Osteoblast (primary cell): ENCODE measurements at regions not wholly inside any gene's neighbourhood (a gene's known extent, or its start where the extent isn't known, plus 50 kb on each side); places are given as distances from the start of the nearest gene placed in this dataset.

ENCODE experiments used
- DNase-seq: peaks from one replicate; pipeline ENCODE4 v3.0.0; 2011; ENCODE audit warnings: low spot score, mixed read lengths; ENCODE audit not compliant: insufficient read length; ENCODE audit errors: missing footprints
- H2AFZ ChIP-seq: 2 replicates; pipeline ENCODE4 v1.6.0; 2011; ENCODE audit warnings: mild to moderate bottlenecking, low read length
- H3K27ac ChIP-seq: 2 replicates; pipeline ENCODE4 v1.5.1; 2011; ENCODE audit warnings: mild to moderate bottlenecking, low read depth, low read length, moderate library complexity
- H3K27me3 ChIP-seq: 2 replicates; pipeline ENCODE4 v1.6.0; 2012; ENCODE audit warnings: mild to moderate bottlenecking, control low read depth, inconsistent platforms, low read length, moderate library complexity; ENCODE audit not compliant: insufficient read depth
- H3K36me3 ChIP-seq: 2 replicates; pipeline ENCODE4 v1.5.1; 2011; ENCODE audit warnings: mild to moderate bottlenecking, low read length, control low read depth, moderate library complexity; ENCODE audit not compliant: insufficient read depth
- H3K4me1 ChIP-seq: 2 replicates; pipeline ENCODE4 v1.5.1; 2011; ENCODE audit warnings: mild to moderate bottlenecking, low read length, control low read depth, moderate library complexity; ENCODE audit not compliant: insufficient read depth
- H3K4me2 ChIP-seq: 2 replicates; pipeline ENCODE4 v1.6.0; 2011; ENCODE audit warnings: mild to moderate bottlenecking, low read length; ENCODE audit not compliant: insufficient read depth
- H3K4me3 ChIP-seq: fragments of 200-600 bp; sonication (generic); 3 replicates; pipeline ENCODE4 v1.5.1; 2012; ENCODE audit warnings: mild to moderate bottlenecking, low read length, inconsistent platforms; ENCODE audit not compliant: insufficient read depth
- H3K79me2 ChIP-seq: 2 replicates; pipeline ENCODE4 v1.6.0; 2012; ENCODE audit warnings: mild to moderate bottlenecking, low read length, control low read depth, inconsistent platforms; ENCODE audit not compliant: insufficient read depth
- H3K9me3 ChIP-seq: 2 replicates; pipeline ENCODE4 v1.5.1; 2011; ENCODE audit warnings: low read depth, low read length, control low read depth
- H4K20me1 ChIP-seq: 2 replicates; pipeline ENCODE4 v1.6.0; 2012; ENCODE audit warnings: mild to moderate bottlenecking, low read length, control low read depth; ENCODE audit not compliant: insufficient read depth
- TF ChIP-seq, protein P1 (sequence below): IDR thresholded peaks from 2 replicates; pipeline ENCODE4 v1.5.1; 2011; ENCODE audit warnings: mild to moderate bottlenecking, low read depth, low read length, moderate library complexity; ENCODE audit errors: extremely low read depth

GRCh38 chr11:116503216-116504160 lies 269.3 kb downstream of the BUD13 start:
- no peak overlapping the region for H3K4me2 ChIP-seq
- H4K20me1 ChIP-seq, result no peaks in the 10 kb centered on the region
- no peak overlapping the region for H2AFZ ChIP-seq
- TF ChIP-seq, protein P1, sequence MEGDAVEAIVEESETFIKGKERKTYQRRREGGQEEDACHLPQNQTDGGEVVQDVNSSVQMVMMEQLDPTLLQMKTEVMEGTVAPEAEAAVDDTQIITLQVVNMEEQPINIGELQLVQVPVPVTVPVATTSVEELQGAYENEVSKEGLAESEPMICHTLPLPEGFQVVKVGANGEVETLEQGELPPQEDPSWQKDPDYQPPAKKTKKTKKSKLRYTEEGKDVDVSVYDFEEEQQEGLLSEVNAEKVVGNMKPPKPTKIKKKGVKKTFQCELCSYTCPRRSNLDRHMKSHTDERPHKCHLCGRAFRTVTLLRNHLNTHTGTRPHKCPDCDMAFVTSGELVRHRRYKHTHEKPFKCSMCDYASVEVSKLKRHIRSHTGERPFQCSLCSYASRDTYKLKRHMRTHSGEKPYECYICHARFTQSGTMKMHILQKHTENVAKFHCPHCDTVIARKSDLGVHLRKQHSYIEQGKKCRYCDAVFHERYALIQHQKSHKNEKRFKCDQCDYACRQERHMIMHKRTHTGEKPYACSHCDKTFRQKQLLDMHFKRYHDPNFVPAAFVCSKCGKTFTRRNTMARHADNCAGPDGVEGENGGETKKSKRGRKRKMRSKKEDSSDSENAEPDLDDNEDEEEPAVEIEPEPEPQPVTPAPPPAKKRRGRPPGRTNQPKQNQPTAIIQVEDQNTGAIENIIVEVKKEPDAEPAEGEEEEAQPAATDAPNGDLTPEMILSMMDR, result no peak
- H3K4me1 ChIP-seq, result no peaks in the 10 kb centered on the region
- no peak overlapping the region for H3K4me3 ChIP-seq
- H3K27me3 ChIP-seq, result peaks cover 3% of the 10 kb centered on the region
- H3K27ac ChIP-seq, result no peak overlapping the region
- H3K36me3 ChIP-seq, result no peaks in the 10 kb centered on the region
- no peak for DNase-seq
- no peaks in the 10 kb centered on the region for H3K79me2 ChIP-seq
- H3K9me3 ChIP-seq, result no peaks in the 10 kb centered on the region

DNA sequence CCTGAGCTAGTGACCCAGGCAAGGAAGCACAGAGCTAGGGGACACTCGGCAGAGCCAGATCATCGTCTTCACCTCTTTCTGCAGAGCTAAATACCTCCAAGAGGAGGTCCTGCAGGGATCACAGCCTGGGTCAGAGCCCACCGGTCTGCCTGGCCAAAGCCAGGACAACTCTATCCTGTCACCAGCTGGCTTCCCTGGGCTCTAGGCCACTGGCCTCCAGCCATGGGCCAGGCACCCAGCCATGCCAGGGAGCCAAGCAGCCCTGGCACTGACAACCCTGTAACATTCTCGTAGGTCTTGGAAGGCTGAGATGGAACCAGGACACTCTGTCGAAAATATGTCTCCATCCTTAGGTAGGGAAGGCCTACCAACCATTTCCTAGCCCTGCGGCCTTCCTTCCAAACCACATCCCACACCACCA lies 270.1 kb downstream of the BUD13 start:
- no peaks in the 10 kb centered on the region for H3K36me3 ChIP-seq
- H3K4me3 ChIP-seq, result no peak overlapping the region
- H2AFZ ChIP-seq, result no peak overlapping the region
- H3K4me1 ChIP-seq, result no peaks in the 10 kb centered on the region
- TF ChIP-seq, protein P1, result no peak
- no peaks in the 10 kb centered on the region for H4K20me1 ChIP-seq
- no peaks in the 10 kb centered on the region for H3K9me3 ChIP-seq
- DNase-seq, result no peak
- H3K27ac ChIP-seq, result no peak overlapping the region
- no peaks in the 10 kb centered on the region for H3K79me2 ChIP-seq
- no peak overlapping the region for H3K4me2 ChIP-seq
- peaks cover 3% of the 10 kb centered on the region for H3K27me3 ChIP-seq

- no peak for DNase-seq
- Histone ChIP-seq H3K79me2 (no peaks in the 10 kb centered on the region), H4K20me1 (no peaks in the 10 kb centered on the region), H3K4me3 (no peak overlapping the region), H3K4me2 (no peak overlapping the region), H3K4me1 (no peaks in the 10 kb centered on the region), H2AFZ (no peak overlapping the region), H3K9me3 (no peaks in the 10 kb centered on the region), H3K27me3 (peaks cover 3% of the 10 kb centered on the region), H3K27ac (no peak overlapping the region), H3K36me3 (no peaks in the 10 kb centered on the region)
- TF ChIP-seq, protein P1, result no peak
Measured at GRCh38 chr11:116501728-116502127, 271.1 kb downstream of the BUD13 start.

- H2AFZ ChIP-seq, result no peak overlapping the region
- no peaks in the 10 kb centered on the region for H3K79me2 ChIP-seq
- TF ChIP-seq, protein P1, result no peak
- no peaks in the 10 kb centered on the region for H3K9me3 ChIP-seq
- no peak overlapping the region for H3K4me3 ChIP-seq
- H3K36me3 ChIP-seq, result no peaks in the 10 kb centered on the region
- no peak for DNase-seq
- no peak overlapping the region for H3K27ac ChIP-seq
- H3K4me2 ChIP-seq, result no peak overlapping the region
- H3K27me3 ChIP-seq, result peaks cover 3% of the 10 kb centered on the region
- no peaks in the 10 kb centered on the region for H3K4me1 ChIP-seq
- H4K20me1 ChIP-seq, result no peaks in the 10 kb centered on the region
Measured at GRCh38 chr11:116500947-116501602, 271.7 kb downstream of the BUD13 start.
